Panc1 (cell line): ENCODE measurements at regions not wholly inside any gene's neighbourhood (a gene's known extent, or its start where the extent isn't known, plus 50 kb on each side); places are given as distances from the start of the nearest gene placed in this dataset.

Source experiments
- ATAC-seq: fragments of 200-7000 bp; cut with Tn5 transposase; 2 replicates; pipeline ENCODE4 v1.9.1; 2020; ENCODE audit warnings: mild to moderate bottlenecking, moderate library complexity
- BruUV-seq: library from RNA; stranded (reverse); fragments of 400-500 nt; replicated peaks from 2 replicates; lab custom pipeline; 2021; lab: Mats Ljungman, UMichigan
- CTCF ChIA-PET: fragments of 300-600 bp; sonication (Branson Sonifier 250); formaldehyde crosslinking; loops from one replicate; lab custom pipeline; 2022; ENCODE audit warnings: antibody characterized with exemption; lab: Charles Lee
- POLR2A ChIA-PET: fragments of 300-600 bp; sonication (Branson Sonifier 250); formaldehyde crosslinking; loops from one replicate; lab custom pipeline; 2022; ENCODE audit warnings: antibody characterized with exemption; lab: Charles Lee
- DNase-seq: peaks from one replicate; pipeline ENCODE4 v3.0.0-alpha.2; 2010; ENCODE audit warnings: low read depth, low spot score
- H3K27ac ChIP-seq: 2 replicates; pipeline ENCODE4 v1.5.1; 2011; ENCODE audit warnings: mild to moderate bottlenecking, low read length, inconsistent platforms
- H3K27me3 ChIP-seq: fragments of 200-500 bp; sonication (Bioruptor generic); 2 replicates; pipeline ENCODE4 v1.6.0; 2014; ENCODE audit warnings: low read length, inconsistent platforms; ENCODE audit not compliant: control insufficient read depth, insufficient read depth
- H3K36me3 ChIP-seq: fragments of 200-500 bp; sonication (Bioruptor generic); 2 replicates; pipeline ENCODE4 v1.5.1; 2014; ENCODE audit warnings: inconsistent platforms, mild to moderate bottlenecking, low read length, moderate library complexity; ENCODE audit not compliant: control insufficient read depth, insufficient read depth
- H3K4me1 ChIP-seq: 2 replicates; pipeline ENCODE4 v1.5.1; 2011; ENCODE audit warnings: inconsistent platforms, mild to moderate bottlenecking, low read length, moderate library complexity; ENCODE audit not compliant: control insufficient read depth, insufficient read depth
- H3K4me3 ChIP-seq, 2 experiments: 2 replicates each; pipeline ENCODE4 v1.5.1; 2011 to 2012; ENCODE audit warnings: low read depth in 2 of 2, low read length in 2 of 2, mild to moderate bottlenecking in 2 of 2, inconsistent platforms in 1 of 2, moderate library complexity in 1 of 2
- H3K9me3 ChIP-seq: fragments of 200-500 bp; sonication (Bioruptor generic); 2 replicates; pipeline ENCODE4 v1.5.1; 2014; ENCODE audit warnings: low read depth, mild to moderate bottlenecking, inconsistent platforms, low read length, moderate library complexity; ENCODE audit not compliant: control insufficient read depth, insufficient read depth
- CTCF ChIP-seq: fragments of 450-650 bp; IDR thresholded peaks from 2 replicates; pipeline ENCODE4 v1.5.1; 2017; ENCODE audit warnings: mild to moderate bottlenecking
- POLR2AphosphoS5 ChIP-seq: IDR thresholded peaks from 2 replicates; pipeline ENCODE4 v1.6.1; 2012; ENCODE audit warnings: mild to moderate bottlenecking, low read depth, low read length, moderate library complexity
- SIN3A ChIP-seq: IDR thresholded peaks from 2 replicates; pipeline ENCODE4 v1.6.1; 2012; ENCODE audit warnings: low read depth, mild to moderate bottlenecking, low read length, moderate library complexity, borderline replicate concordance; ENCODE audit not compliant: insufficient read depth
- TCF7L2 ChIP-seq: IDR thresholded peaks from 2 replicates; pipeline ENCODE4 v1.6.1; 2011; ENCODE audit warnings: mild to moderate bottlenecking, low read depth, low read length, inconsistent platforms
- in situ Hi-C: cut with HindIII; loops from 2 replicates; pipeline ENCODE4 v1.10.0; 2016; ENCODE audit warnings: low sequenced_read_pairs, low pct_unique_long_range_greater_than_20kb
- intact Hi-C: fragments of 100-400 bp; cut with micrococcal nuclease; formaldehyde crosslinking; loops from one replicate; pipeline ENCODE4 v1.10.0; 2022; ENCODE audit not compliant: unreplicated experiment
- TF ChIP-seq, protein P1 (sequence below), 2 experiments: IDR thresholded peaks; 2 replicates each; pipeline ENCODE4 v1.6.1; 2011 to 2012; ENCODE audit warnings: low read depth in 2 of 2, control low read depth in 1 of 2, low read length in 1 of 2, mild to moderate bottlenecking in 1 of 2, moderate library complexity in 1 of 2; ENCODE audit not compliant: insufficient read depth in 1 of 2

GRCh38 chr13:70357031-70357430 lies 248.8 kb upstream of the KLHL1 start:
- ChIA-PET POLR2A (no interaction called here), CTCF (no interaction called here)
- DNase-seq: no peak
- no peaks in the 10 kb centered on the region for H3K9me3 ChIP-seq
- no peak for ATAC-seq
- in situ Hi-C loops: no loop called here
- H3K27ac ChIP-seq: no peak overlapping the region
- H3K4me3 ChIP-seq: no peak overlapping the region
- no peak for TF ChIP-seq SIN3A
- TF ChIP-seq POLR2AphosphoS5: no peak
- no peak for TF ChIP-seq TCF7L2
- no peak for TF ChIP-seq CTCF
- TF ChIP-seq, protein P1, sequence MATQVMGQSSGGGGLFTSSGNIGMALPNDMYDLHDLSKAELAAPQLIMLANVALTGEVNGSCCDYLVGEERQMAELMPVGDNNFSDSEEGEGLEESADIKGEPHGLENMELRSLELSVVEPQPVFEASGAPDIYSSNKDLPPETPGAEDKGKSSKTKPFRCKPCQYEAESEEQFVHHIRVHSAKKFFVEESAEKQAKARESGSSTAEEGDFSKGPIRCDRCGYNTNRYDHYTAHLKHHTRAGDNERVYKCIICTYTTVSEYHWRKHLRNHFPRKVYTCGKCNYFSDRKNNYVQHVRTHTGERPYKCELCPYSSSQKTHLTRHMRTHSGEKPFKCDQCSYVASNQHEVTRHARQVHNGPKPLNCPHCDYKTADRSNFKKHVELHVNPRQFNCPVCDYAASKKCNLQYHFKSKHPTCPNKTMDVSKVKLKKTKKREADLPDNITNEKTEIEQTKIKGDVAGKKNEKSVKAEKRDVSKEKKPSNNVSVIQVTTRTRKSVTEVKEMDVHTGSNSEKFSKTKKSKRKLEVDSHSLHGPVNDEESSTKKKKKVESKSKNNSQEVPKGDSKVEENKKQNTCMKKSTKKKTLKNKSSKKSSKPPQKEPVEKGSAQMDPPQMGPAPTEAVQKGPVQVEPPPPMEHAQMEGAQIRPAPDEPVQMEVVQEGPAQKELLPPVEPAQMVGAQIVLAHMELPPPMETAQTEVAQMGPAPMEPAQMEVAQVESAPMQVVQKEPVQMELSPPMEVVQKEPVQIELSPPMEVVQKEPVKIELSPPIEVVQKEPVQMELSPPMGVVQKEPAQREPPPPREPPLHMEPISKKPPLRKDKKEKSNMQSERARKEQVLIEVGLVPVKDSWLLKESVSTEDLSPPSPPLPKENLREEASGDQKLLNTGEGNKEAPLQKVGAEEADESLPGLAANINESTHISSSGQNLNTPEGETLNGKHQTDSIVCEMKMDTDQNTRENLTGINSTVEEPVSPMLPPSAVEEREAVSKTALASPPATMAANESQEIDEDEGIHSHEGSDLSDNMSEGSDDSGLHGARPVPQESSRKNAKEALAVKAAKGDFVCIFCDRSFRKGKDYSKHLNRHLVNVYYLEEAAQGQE (IDR thresholded peaks at IDR 0.05; ENCODE audit: insufficient read depth in 1 of 2, low read depth in 2 of 2, low read length in 1 of 2): no peak
- no peaks in the 10 kb centered on the region for H3K27me3 ChIP-seq
- H3K36me3 ChIP-seq: no peaks in the 10 kb centered on the region
- intact Hi-C loops: no loop called here
- BruUV-seq: no TSS peak
- no peaks in the 10 kb centered on the region for H3K4me1 ChIP-seq

GRCh38 chr13:70353096-70353495 lies 244.8 kb upstream of the KLHL1 start:
- no peaks in the 10 kb centered on the region for H3K36me3 ChIP-seq
- intact Hi-C loops: no loop called here
- no peaks in the 10 kb centered on the region for H3K27me3 ChIP-seq
- H3K9me3 ChIP-seq: no peaks in the 10 kb centered on the region
- in situ Hi-C loops: no loop called here
- BruUV-seq: no TSS peak
- CTCF ChIA-PET: no interaction called here
- ATAC-seq: no peak
- no peak overlapping the region for H3K4me3 ChIP-seq
- H3K4me1 ChIP-seq: no peaks in the 10 kb centered on the region
- no peak for TF ChIP-seq SIN3A
- no peak for TF ChIP-seq TCF7L2
- TF ChIP-seq, protein P1 (IDR thresholded peaks at IDR 0.05; ENCODE audit: insufficient read depth in 1 of 2, low read depth in 2 of 2, low read length in 1 of 2): no peak
- no peak for TF ChIP-seq POLR2AphosphoS5
- TF ChIP-seq CTCF: no peak
- DNase-seq: no peak
- POLR2A ChIA-PET: no interaction called here
- no peak overlapping the region for H3K27ac ChIP-seq
